ENCODE measurements at regions not wholly inside any gene's neighbourhood (a gene's known extent, or its start where the extent isn't known, plus 50 kb on each side); places are given as distances from the start of the nearest gene placed in this dataset.

GRCh38 chr15:36294359-36294758, 285.1 kb upstream of the CDIN1 start:
- Mint-ChIP-seq H3K27me3 (peaks cover 2% of the 10 kb centered on the region), H3K4me3 (no peak overlapping the region), H3K9me3 (peaks cover 0 to 4% (median 3%) of the 10 kb centered on the region in 3 donors), H3K27ac (no peak overlapping the region), H3K36me3 (no peaks in the 10 kb centered on the region), H3K4me1 (peaks cover 0 to 2% (median 0%) of the 10 kb centered on the region in 3 donors)

DNA sequence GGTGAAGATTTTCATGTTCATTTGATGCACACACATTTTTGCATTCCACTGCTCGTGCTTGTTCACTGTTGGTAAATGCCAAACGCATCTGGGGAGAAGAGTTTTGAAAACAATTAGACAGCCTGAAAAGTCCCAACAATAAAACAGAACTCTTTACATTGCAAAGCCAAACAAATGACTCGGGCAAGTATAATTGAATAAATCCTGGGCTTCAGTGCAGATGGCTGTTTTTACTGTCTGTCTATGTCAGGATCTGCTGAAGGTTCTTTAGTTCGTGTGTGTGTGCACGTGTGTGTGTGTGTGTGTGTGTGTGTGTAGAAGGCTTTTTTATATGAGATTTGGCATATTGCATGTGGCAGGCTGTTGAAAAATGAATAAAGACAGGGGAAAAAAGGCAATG, 277.5 kb upstream of the CDIN1 start:
- H3K9me3 Mint-ChIP-seq, result peaks cover 0 to 4% (median 0%) of the 10 kb centered on the region in 3 donors
- H3K27ac Mint-ChIP-seq, result no peak overlapping the region
- H3K4me1 Mint-ChIP-seq, result peaks cover 0 to 2% (median 0%) of the 10 kb centered on the region in 3 donors
- H3K27me3 Mint-ChIP-seq, result no peaks in the 10 kb centered on the region
- no peak overlapping the region for H3K4me3 Mint-ChIP-seq
- no peaks in the 10 kb centered on the region for H3K36me3 Mint-ChIP-seq

GRCh38 chr15:36313021-36313420, 266.4 kb upstream of the CDIN1 start:
- Mint-ChIP-seq H3K36me3 (no peaks in the 10 kb centered on the region), H3K4me3 (no peak overlapping the region), H3K9me3 (no peaks in the 10 kb centered on the region), H3K27me3 (no peaks in the 10 kb centered on the region), H3K27ac (no peak overlapping the region), H3K4me1 (no peaks in the 10 kb centered on the region)

GRCh38 chr15:36313736-36314280, 265.6 kb upstream of the CDIN1 start:
- Mint-ChIP-seq H3K36me3 (no peaks in the 10 kb centered on the region), H3K4me3 (no peak overlapping the region), H3K9me3 (no peaks in the 10 kb centered on the region), H3K27me3 (no peaks in the 10 kb centered on the region), H3K4me1 (no peaks in the 10 kb centered on the region), H3K27ac (no peak overlapping the region)

- Mint-ChIP-seq H3K4me3 (no peak overlapping the region), H3K27me3 (no peaks in the 10 kb centered on the region), H3K36me3 (no peaks in the 10 kb centered on the region), H3K27ac (no peak overlapping the region), H3K4me1 (no peaks in the 10 kb centered on the region), H3K9me3 (no peaks in the 10 kb centered on the region)
Measured at GRCh38 chr15:36315649-36316048, 263.8 kb upstream of the CDIN1 start.

DNA sequence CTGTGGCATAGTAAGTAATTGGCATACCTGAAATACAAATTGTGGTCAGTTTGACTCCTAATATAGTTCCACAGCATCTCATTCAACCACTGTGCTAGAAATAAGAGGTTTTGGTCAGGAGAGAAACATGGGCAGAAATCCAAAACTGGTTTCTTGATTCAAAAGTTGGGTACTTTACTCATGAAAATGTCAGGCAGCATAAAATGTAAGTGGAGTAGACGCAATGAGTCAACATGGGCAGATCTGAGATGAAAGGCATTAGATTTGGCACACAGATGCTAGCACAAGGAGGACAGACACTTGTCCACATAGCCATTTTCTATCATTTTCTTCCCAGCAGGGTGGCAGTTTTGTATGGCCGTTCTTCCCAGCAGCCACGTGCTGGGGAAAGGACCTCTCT, 255.8 kb upstream of the CDIN1 start:
- H3K36me3 Mint-ChIP-seq, result no peaks in the 10 kb centered on the region
- no peaks in the 10 kb centered on the region for H3K4me1 Mint-ChIP-seq
- no peak overlapping the region for H3K4me3 Mint-ChIP-seq
- H3K27ac Mint-ChIP-seq, result no peak overlapping the region
- no peaks in the 10 kb centered on the region for H3K27me3 Mint-ChIP-seq
- H3K9me3 Mint-ChIP-seq, result no peaks in the 10 kb centered on the region

GRCh38 chr15:36325206-36325605, 254.2 kb upstream of the CDIN1 start:
- Mint-ChIP-seq H3K4me3 (no peak overlapping the region), H3K4me1 (no peaks in the 10 kb centered on the region), H3K27ac (no peak overlapping the region), H3K9me3 (no peaks in the 10 kb centered on the region), H3K36me3 (no peaks in the 10 kb centered on the region), H3K27me3 (no peaks in the 10 kb centered on the region)

DNA sequence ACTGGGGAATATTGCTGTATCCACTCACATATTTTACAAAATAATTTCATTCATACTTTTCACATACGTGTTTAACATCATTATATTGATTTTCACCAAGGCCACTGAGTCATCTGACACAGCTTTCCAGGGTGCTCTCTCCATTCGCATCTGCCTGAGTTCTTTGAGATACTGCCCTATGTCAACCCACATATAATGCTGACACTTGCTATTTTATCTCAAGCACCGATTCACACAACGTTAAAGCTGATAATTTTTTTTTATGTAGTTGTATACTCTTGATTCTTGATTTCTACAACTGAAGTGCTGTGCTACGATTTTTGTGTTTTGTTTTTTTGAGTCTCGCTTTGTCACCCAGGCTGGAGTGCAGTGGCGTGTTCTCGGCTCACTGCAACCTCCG, 249.8 kb upstream of the CDIN1 start:
- H3K9me3 Mint-ChIP-seq, result no peaks in the 10 kb centered on the region
- no peaks in the 10 kb centered on the region for H3K27me3 Mint-ChIP-seq
- H3K27ac Mint-ChIP-seq, result no peak overlapping the region
- no peaks in the 10 kb centered on the region for H3K36me3 Mint-ChIP-seq
- H3K4me3 Mint-ChIP-seq, result no peak overlapping the region
- peaks cover 0 to 2% (median 0%) of the 10 kb centered on the region in 3 donors for H3K4me1 Mint-ChIP-seq

- Mint-ChIP-seq H3K4me3 (no peak overlapping the region), H3K27me3 (no peaks in the 10 kb centered on the region), H3K4me1 (peaks cover 0 to 2% (median 0%) of the 10 kb centered on the region in 3 donors), H3K36me3 (no peaks in the 10 kb centered on the region), H3K9me3 (peaks cover 0 to 1% (median 0%) of the 10 kb centered on the region in 3 donors), H3K27ac (no peak overlapping the region)
Measured at GRCh38 chr15:36330598-36330997, 248.8 kb upstream of the CDIN1 start.

- Mint-ChIP-seq H3K36me3 (no peaks in the 10 kb centered on the region), H3K27me3 (no peaks in the 10 kb centered on the region), H3K4me3 (no peak overlapping the region), H3K27ac (no peak overlapping the region), H3K4me1 (peaks cover 0 to 2% (median 0%) of the 10 kb centered on the region in 3 donors), H3K9me3 (peaks cover 0 to 1% (median 0%) of the 10 kb centered on the region in 3 donors)
Measured at GRCh38 chr15:36331531-36332275, 247.7 kb upstream of the CDIN1 start.

GRCh38 chr15:36332301-36332700, 247.1 kb upstream of the CDIN1 start:
- H3K4me3 Mint-ChIP-seq, result no peak overlapping the region
- peaks cover 0 to 2% (median 0%) of the 10 kb centered on the region in 3 donors for H3K4me1 Mint-ChIP-seq
- H3K9me3 Mint-ChIP-seq, result peaks cover 0 to 1% (median 0%) of the 10 kb centered on the region in 3 donors
- no peaks in the 10 kb centered on the region for H3K36me3 Mint-ChIP-seq
- H3K27me3 Mint-ChIP-seq, result no peaks in the 10 kb centered on the region
- H3K27ac Mint-ChIP-seq, result no peak overlapping the region

DNA sequence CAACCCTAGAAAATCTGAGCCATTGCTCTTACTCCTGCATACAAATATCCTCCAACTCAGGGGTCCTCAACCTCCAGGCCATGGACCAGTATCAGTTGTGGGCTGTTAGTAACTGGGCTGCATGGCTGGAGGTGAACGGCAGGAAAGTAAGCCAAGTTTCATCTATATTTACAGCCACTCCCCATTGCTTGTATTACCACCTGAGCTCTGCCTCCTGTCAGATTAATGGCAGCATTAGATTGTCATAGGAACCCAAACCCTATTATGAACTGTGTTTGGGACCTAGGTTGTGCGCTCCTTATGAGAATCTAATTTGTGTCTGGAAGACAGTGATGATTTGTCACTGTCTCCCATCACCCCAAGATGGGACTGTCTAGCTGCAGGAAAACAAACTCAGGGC, 246.5 kb upstream of the CDIN1 start:
- H3K27ac Mint-ChIP-seq, result no peak overlapping the region
- no peak overlapping the region for H3K4me3 Mint-ChIP-seq
- peaks cover 0 to 2% (median 1%) of the 10 kb centered on the region in 3 donors for H3K9me3 Mint-ChIP-seq
- no peaks in the 10 kb centered on the region for H3K36me3 Mint-ChIP-seq
- H3K4me1 Mint-ChIP-seq, result peaks cover 0 to 2% (median 0%) of the 10 kb centered on the region in 3 donors
- H3K27me3 Mint-ChIP-seq, result no peaks in the 10 kb centered on the region

GRCh38 chr15:36334059-36334458, 245.4 kb upstream of the CDIN1 start:
- Mint-ChIP-seq H3K4me3 (no peak overlapping the region), H3K27me3 (no peaks in the 10 kb centered on the region), H3K4me1 (peaks cover 0 to 2% (median 0%) of the 10 kb centered on the region in 3 donors), H3K9me3 (peaks cover 0 to 4% (median 4%) of the 10 kb centered on the region in 3 donors), H3K36me3 (no peaks in the 10 kb centered on the region), H3K27ac (no peak overlapping the region)

DNA sequence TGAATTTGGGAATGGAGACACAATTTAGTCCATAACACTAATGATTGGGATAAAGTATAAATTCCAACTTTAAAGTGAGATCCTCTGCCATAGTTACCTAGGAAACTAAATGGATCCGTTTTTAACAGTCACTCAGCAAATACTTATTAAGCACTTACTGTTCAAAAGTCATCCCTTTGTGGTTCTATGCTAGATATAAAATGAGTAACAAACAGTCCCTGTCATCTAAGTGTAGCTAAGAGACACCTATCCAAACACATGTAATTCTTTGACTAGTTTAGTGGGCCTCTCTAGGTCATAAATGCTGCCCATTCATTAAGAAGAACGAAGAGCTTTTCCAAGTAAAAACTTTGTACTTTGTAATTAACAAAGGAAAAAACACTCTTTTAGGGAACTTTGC, 244.2 kb upstream of the CDIN1 start:
- H3K36me3 Mint-ChIP-seq, result no peaks in the 10 kb centered on the region
- no peak overlapping the region for H3K4me3 Mint-ChIP-seq
- no peaks in the 10 kb centered on the region for H3K27me3 Mint-ChIP-seq
- no peak overlapping the region for H3K27ac Mint-ChIP-seq
- H3K4me1 Mint-ChIP-seq, result peaks cover 0 to 2% (median 0%) of the 10 kb centered on the region in 3 donors
- peaks cover 0 to 4% (median 4%) of the 10 kb centered on the region in 3 donors for H3K9me3 Mint-ChIP-seq

DNA sequence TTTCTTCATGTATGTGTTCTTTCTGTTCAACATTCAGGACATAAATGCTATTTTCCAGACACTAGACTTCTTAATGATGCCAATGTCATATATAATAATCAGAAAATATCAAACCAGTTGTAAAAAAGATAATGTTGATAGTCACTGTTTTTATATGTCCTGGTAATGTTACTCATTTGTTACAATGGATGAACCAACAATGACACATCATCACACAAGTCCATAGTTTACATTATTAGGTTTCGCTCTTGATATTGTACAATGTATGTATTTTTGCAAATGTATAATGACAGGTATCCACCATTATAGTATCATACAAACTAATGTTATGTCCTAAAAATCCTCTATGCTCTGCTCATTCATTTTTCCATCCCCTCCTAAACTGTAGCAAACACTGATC, 243.8 kb upstream of the CDIN1 start:
- Mint-ChIP-seq H3K27me3 (no peaks in the 10 kb centered on the region), H3K27ac (no peak overlapping the region), H3K36me3 (no peaks in the 10 kb centered on the region), H3K9me3 (peaks cover 0 to 4% (median 4%) of the 10 kb centered on the region in 3 donors), H3K4me3 (no peak overlapping the region), H3K4me1 (peaks cover 0 to 2% (median 0%) of the 10 kb centered on the region in 3 donors)

DNA sequence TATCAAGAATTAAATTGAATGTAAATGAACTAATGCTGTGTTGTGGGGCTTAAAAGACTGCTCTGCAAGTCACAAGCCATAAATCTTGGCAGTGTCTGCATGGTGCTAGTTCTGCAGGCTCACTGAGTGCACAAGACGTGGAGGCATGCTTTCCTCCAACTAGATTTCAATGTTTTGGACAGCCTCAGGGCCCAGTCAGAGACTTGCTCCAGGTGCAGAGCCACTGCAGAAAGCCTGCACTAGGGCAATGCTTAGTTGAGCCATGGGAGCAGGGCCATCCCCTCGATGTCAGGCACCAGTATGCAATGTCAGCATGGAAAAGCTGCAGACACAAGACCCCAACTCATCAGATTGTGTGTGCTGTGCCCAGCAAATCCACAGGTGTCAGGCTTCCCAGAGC, 234.5 kb upstream of the CDIN1 start:
- no peak overlapping the region for H3K27ac Mint-ChIP-seq
- no peaks in the 10 kb centered on the region for H3K36me3 Mint-ChIP-seq
- H3K4me3 Mint-ChIP-seq, result no peak overlapping the region
- no peaks in the 10 kb centered on the region for H3K4me1 Mint-ChIP-seq
- H3K27me3 Mint-ChIP-seq, result no peaks in the 10 kb centered on the region
- H3K9me3 Mint-ChIP-seq, result peaks cover 0 to 2% (median 1%) of the 10 kb centered on the region in 3 donors

Measured in IgD-negative memory B cell (primary cell).